ENCODE measurements at regions not wholly inside any gene's neighbourhood (a gene's known extent, or its start where the extent isn't known, plus 50 kb on each side); places are given as distances from the start of the nearest gene placed in this dataset.

- no peak for TF ChIP-seq CTCF (IDR thresholded peaks at IDR 0.05)
- TF ChIP-seq POLR2AphosphoS5 (IDR thresholded peaks at IDR 0.05) = no peak
- no peak for TF ChIP-seq POLR2A (IDR thresholded peaks at IDR 0.05)
- TF ChIP-seq EP300 (IDR thresholded peaks at IDR 0.05; ENCODE audit: low read depth) = no peak
These were observed 1003.6 kb downstream of the TMEM121 start for GRCh38 chr14:106530031-106530422.
